ENCODE measurements at regions not wholly inside any gene's neighbourhood (a gene's known extent, or its start where the extent isn't known, plus 50 kb on each side); places are given as distances from the start of the nearest gene placed in this dataset.

DNA sequence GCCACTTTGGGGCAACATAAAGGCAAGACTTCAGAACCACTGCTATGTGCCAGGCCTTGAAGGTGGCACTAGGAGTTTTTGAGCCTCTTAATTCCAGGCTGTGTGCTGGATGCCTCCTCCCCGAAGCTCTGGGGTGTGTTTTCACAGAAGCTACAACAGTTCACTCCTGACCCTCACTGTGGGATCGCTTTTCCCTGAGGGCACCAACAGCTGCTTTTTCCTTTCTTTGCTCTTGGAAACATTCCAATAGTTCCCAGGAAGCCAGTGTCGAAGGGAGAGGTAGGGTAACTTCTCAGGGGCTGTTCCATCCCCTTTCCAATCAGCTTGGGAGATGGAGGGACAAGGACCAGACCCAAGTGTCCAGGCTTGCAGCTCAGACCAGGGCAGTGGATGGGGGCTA is 153.4 kb downstream of the C1orf94 start:
- TF ChIP-seq EZH2phosphoT487 (IDR thresholded peaks at IDR 0.05; ENCODE audit: unreplicated experiment) (no peak), CTCF (conservative IDR thresholded peaks at IDR 0.05; ENCODE audit: low read depth in 2 of 2) (no peak), CREB1 (CRISPR knock-in tag; IDR thresholded peaks at IDR 0.05; ENCODE audit: low read depth) (no peak), POLR2AphosphoS5 (IDR thresholded peaks at IDR 0.05; ENCODE audit: low read depth) (no peak), EZH2 (IDR thresholded peaks at IDR 0.05; ENCODE audit: low read depth, unreplicated experiment) (no peak), ZNF331 (CRISPR knock-in tag; IDR thresholded peaks at IDR 0.05; ENCODE audit: low read depth) (no peak), JUNB (IDR thresholded peaks at IDR 0.05; ENCODE audit: unreplicated experiment) (no peak), ETS1 (IDR thresholded peaks at IDR 0.05) (no peak), STAT1 (IDR thresholded peaks at IDR 0.05; ENCODE audit: unreplicated experiment) (no peak)
- TF ChIP-seq, protein P1, sequence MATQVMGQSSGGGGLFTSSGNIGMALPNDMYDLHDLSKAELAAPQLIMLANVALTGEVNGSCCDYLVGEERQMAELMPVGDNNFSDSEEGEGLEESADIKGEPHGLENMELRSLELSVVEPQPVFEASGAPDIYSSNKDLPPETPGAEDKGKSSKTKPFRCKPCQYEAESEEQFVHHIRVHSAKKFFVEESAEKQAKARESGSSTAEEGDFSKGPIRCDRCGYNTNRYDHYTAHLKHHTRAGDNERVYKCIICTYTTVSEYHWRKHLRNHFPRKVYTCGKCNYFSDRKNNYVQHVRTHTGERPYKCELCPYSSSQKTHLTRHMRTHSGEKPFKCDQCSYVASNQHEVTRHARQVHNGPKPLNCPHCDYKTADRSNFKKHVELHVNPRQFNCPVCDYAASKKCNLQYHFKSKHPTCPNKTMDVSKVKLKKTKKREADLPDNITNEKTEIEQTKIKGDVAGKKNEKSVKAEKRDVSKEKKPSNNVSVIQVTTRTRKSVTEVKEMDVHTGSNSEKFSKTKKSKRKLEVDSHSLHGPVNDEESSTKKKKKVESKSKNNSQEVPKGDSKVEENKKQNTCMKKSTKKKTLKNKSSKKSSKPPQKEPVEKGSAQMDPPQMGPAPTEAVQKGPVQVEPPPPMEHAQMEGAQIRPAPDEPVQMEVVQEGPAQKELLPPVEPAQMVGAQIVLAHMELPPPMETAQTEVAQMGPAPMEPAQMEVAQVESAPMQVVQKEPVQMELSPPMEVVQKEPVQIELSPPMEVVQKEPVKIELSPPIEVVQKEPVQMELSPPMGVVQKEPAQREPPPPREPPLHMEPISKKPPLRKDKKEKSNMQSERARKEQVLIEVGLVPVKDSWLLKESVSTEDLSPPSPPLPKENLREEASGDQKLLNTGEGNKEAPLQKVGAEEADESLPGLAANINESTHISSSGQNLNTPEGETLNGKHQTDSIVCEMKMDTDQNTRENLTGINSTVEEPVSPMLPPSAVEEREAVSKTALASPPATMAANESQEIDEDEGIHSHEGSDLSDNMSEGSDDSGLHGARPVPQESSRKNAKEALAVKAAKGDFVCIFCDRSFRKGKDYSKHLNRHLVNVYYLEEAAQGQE (IDR thresholded peaks at IDR 0.05; ENCODE audit: unreplicated experiment): no peak

All from GM23338 (cell line).